ENCODE measurements at regions not wholly inside any gene's neighbourhood (a gene's known extent, or its start where the extent isn't known, plus 50 kb on each side); places are given as distances from the start of the nearest gene placed in this dataset.

DNA sequence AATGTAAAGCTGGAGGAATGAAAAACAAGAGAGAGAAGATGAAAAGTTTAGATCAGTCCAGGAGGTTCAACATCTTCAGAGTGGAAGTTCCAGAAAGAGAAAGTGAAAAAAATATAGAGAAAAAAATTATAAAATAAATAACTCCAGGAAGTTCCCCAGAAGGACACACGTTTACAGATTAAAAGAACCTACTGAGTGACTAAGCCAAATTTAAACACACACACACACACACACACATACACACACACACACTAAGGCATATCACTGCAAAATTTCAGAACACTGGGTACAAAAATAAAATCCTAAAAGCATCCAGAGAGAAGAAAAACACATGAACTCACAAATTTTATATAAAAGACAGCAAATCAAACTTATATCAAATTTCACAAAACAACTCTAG, 85.9 kb upstream of the PMAIP1 start:
- H3K4me3 Mint-ChIP-seq, result no peak overlapping the region
- Histone ChIP-seq H3K9me3 (ENCODE audit: control insufficient read depth, low read length) (no peaks in the 10 kb centered on the region), H3K36me3 (ENCODE audit: control insufficient read depth, insufficient read depth, low read length) (no peaks in the 10 kb centered on the region), H3K9ac (ENCODE audit: extremely low read depth, low read length, poor library complexity, severe bottlenecking) (no peak overlapping the region), H3K4me3 (ENCODE audit: low read length) (no peak overlapping the region), H3K4me1 (ENCODE audit: control insufficient read depth, insufficient read depth, low read length) (no peaks in the 10 kb centered on the region), H3K27me3 (ENCODE audit: control insufficient read depth, insufficient read depth, low read length, poor library complexity, severe bottlenecking) (no peaks in the 10 kb centered on the region), H3K27ac (ENCODE audit: low read depth, low read length) (no peak overlapping the region)
- no peak overlapping the region for H3K27ac Mint-ChIP-seq
- H3K36me3 Mint-ChIP-seq (ENCODE audit: low read depth), result no peaks in the 10 kb centered on the region
- TF ChIP-seq CTCF (conservative IDR thresholded peaks at IDR 0.05), result no peak
- WGBS, 2 experiments (ENCODE audit: insufficient coverage in 1 of 2, insufficient read length in 1 of 2), result 92% methylated on average over 1 of the region's 1 CpG; no CpG with 5 or more reads in 1 of the 2 experiments
- H3K4me1 Mint-ChIP-seq, result peaks cover 2% of the 10 kb centered on the region
- DNase-seq, result no peak
- H3K27me3 Mint-ChIP-seq (ENCODE audit: insufficient read depth), result peaks cover 14% of the 10 kb centered on the region
- no peaks in the 10 kb centered on the region for H3K9me3 Mint-ChIP-seq

GRCh38 chr18:59810735-59811520, 88.9 kb upstream of the PMAIP1 start:
- WGBS, 2 experiments (ENCODE audit: insufficient coverage in 1 of 2, insufficient read length in 1 of 2), result 46 to 86% methylated on average over 1 to 2 of the region's 2 CpGs
- H3K9ac ChIP-seq (ENCODE audit: extremely low read depth, low read length, poor library complexity, severe bottlenecking), result no peak overlapping the region
- no peaks in the 10 kb centered on the region for H3K9me3 Mint-ChIP-seq
- no peaks in the 10 kb centered on the region for H3K9me3 ChIP-seq (ENCODE audit: control insufficient read depth, low read length)
- H3K36me3 ChIP-seq (ENCODE audit: control insufficient read depth, insufficient read depth, low read length), result no peaks in the 10 kb centered on the region
- H3K27me3 Mint-ChIP-seq (ENCODE audit: insufficient read depth), result peaks cover 10% of the 10 kb centered on the region
- H3K27me3 ChIP-seq (ENCODE audit: control insufficient read depth, insufficient read depth, low read length, poor library complexity, severe bottlenecking), result no peaks in the 10 kb centered on the region
- no peak overlapping the region for H3K4me3 Mint-ChIP-seq
- H3K36me3 Mint-ChIP-seq (ENCODE audit: low read depth), result no peaks in the 10 kb centered on the region
- H3K4me1 ChIP-seq (ENCODE audit: control insufficient read depth, insufficient read depth, low read length), result no peaks in the 10 kb centered on the region
- H3K27ac Mint-ChIP-seq, result no peak overlapping the region
- no peak for DNase-seq
- TF ChIP-seq CTCF (conservative IDR thresholded peaks at IDR 0.05), result no peak
- peaks cover 5% of the 10 kb centered on the region for H3K4me1 Mint-ChIP-seq
- H3K4me3 ChIP-seq (ENCODE audit: low read length), result no peak overlapping the region
- H3K27ac ChIP-seq (ENCODE audit: low read depth, low read length), result no peak overlapping the region

DNA sequence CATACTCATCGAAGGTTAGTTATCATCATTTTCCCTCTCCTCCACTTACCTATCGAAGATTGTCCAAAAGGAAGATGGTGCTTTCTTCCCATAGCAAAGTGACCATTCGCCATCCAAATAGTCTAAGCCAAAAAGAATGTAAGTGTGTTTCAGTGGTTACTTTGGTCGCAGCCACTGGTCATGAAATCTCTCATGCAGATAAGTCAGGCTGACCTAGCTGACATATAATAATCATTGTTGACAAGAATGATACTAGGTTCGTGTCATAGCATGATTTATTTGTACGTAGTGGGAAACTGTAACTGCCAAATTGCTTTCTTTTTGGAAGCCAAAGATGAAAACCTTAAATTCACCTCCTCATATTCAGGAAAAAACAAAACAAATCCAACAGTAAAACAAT, 89.6 kb upstream of the PMAIP1 start:
- Histone ChIP-seq H3K27me3 (ENCODE audit: control insufficient read depth, insufficient read depth, low read length, poor library complexity, severe bottlenecking) (no peaks in the 10 kb centered on the region), H3K4me3 (ENCODE audit: low read length) (no peak overlapping the region), H3K36me3 (ENCODE audit: control insufficient read depth, insufficient read depth, low read length) (no peaks in the 10 kb centered on the region), H3K9me3 (ENCODE audit: control insufficient read depth, low read length) (no peaks in the 10 kb centered on the region), H3K9ac (ENCODE audit: extremely low read depth, low read length, poor library complexity, severe bottlenecking) (no peak overlapping the region), H3K27ac (ENCODE audit: low read depth, low read length) (no peak overlapping the region), H3K4me1 (ENCODE audit: control insufficient read depth, insufficient read depth, low read length) (no peaks in the 10 kb centered on the region)
- WGBS, 2 experiments (ENCODE audit: insufficient coverage in 1 of 2, insufficient read length in 1 of 2), result 98 to 100% methylated on average over 2 to 6 of the region's 6 CpGs
- no peak for TF ChIP-seq CTCF (conservative IDR thresholded peaks at IDR 0.05)
- H3K27ac Mint-ChIP-seq, result no peak overlapping the region
- H3K4me3 Mint-ChIP-seq, result no peak overlapping the region
- peaks cover 5% of the 10 kb centered on the region for H3K4me1 Mint-ChIP-seq
- no peaks in the 10 kb centered on the region for H3K9me3 Mint-ChIP-seq
- H3K36me3 Mint-ChIP-seq (ENCODE audit: low read depth), result no peaks in the 10 kb centered on the region
- no peak for DNase-seq
- H3K27me3 Mint-ChIP-seq (ENCODE audit: insufficient read depth), result peaks cover 9% of the 10 kb centered on the region
